ENCODE measurements at regions not wholly inside any gene's neighbourhood (a gene's known extent, or its start where the extent isn't known, plus 50 kb on each side); places are given as distances from the start of the nearest gene placed in this dataset.
"Not testable (repeated sequence)": the region's sequence is repeated elsewhere in the genome, so short reads cannot be mapped to it uniquely, and the experiment has no call there.

DNA sequence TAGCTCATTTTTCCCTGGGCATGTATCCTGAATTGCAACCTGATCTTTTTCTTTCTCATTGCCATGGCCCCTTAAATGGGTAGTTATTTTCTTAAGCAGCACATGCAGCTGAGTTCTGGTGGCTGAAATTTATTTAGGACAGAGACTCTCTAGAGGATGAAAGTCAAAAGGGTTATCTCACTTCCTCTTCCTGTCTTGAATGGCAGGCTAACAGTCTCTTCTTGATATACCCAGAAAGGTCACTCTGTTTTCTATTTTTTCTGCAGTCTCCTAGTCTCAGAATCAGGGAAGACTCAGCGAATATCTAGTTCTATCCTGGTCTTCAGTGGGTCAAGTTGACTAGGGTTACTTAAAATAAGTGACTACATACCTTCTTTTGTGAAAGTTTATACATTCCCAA, 243.3 kb downstream of the EPHA7 start:
- H3K27me3 Mint-ChIP-seq (ENCODE audit: low read depth in 3 of 3) = peaks cover 0 to 5% (median 3%) of the 10 kb centered on the region in 3 donors
- Histone ChIP-seq H3K4me2 (replicated peaks; ENCODE audit: extremely low read depth, low read length, poor library complexity, severe bottlenecking) (no peak overlapping the region), H3K9me3 (replicated peaks in 1 of 2; ENCODE audit: control insufficient read depth in 1 of 2, insufficient read depth in 1 of 2, low read length in 2 of 2) (no peaks in the 10 kb centered on the region), H3K4me3 (replicated peaks in 1 of 3; ENCODE audit: low read depth in 2 of 3, low read length in 3 of 3) (no peak overlapping the region), H4K20me1 (ENCODE audit: insufficient read depth, low read length) (no peaks in the 10 kb centered on the region), H3K27me3 (ENCODE audit: control insufficient read depth in 2 of 2, insufficient read depth in 2 of 2, low read length in 2 of 2) (no peaks in the 10 kb centered on the region), H3K79me2 (ENCODE audit: insufficient read depth, low read length) (no peaks in the 10 kb centered on the region), H3K9ac (ENCODE audit: insufficient read depth, low read length, poor library complexity, severe bottlenecking) (no peak overlapping the region), H3K4me1 (ENCODE audit: control insufficient read depth in 1 of 2, insufficient read depth in 2 of 2, low read length in 2 of 2) (no peaks in the 10 kb centered on the region), H3K27ac (ENCODE audit: low read depth in 1 of 2, low read length in 2 of 2) (no peak overlapping the region), H3K36me3 (replicated peaks in 1 of 2; ENCODE audit: control insufficient read depth in 1 of 2, insufficient read depth in 2 of 2, low read length in 2 of 2) (no peaks in the 10 kb centered on the region), H2AFZ (ENCODE audit: insufficient read depth, low read depth, low read length, poor library complexity, severe bottlenecking) (no peak overlapping the region)
- H3K36me3 Mint-ChIP-seq = no peaks in the 10 kb centered on the region
- intact Hi-C loops (cut with micrococcal nuclease) = no loop called here
- no peak for DNase-seq
- no peaks in the 10 kb centered on the region for H3K4me1 Mint-ChIP-seq
- WGBS (ENCODE audit: insufficient coverage) = no CpG with 5 or more reads among the region's 1 CpG
- TF ChIP-seq, protein P1, sequence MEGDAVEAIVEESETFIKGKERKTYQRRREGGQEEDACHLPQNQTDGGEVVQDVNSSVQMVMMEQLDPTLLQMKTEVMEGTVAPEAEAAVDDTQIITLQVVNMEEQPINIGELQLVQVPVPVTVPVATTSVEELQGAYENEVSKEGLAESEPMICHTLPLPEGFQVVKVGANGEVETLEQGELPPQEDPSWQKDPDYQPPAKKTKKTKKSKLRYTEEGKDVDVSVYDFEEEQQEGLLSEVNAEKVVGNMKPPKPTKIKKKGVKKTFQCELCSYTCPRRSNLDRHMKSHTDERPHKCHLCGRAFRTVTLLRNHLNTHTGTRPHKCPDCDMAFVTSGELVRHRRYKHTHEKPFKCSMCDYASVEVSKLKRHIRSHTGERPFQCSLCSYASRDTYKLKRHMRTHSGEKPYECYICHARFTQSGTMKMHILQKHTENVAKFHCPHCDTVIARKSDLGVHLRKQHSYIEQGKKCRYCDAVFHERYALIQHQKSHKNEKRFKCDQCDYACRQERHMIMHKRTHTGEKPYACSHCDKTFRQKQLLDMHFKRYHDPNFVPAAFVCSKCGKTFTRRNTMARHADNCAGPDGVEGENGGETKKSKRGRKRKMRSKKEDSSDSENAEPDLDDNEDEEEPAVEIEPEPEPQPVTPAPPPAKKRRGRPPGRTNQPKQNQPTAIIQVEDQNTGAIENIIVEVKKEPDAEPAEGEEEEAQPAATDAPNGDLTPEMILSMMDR (IDR thresholded peaks at IDR 0.05) = no peak
- no peak overlapping the region for H3K27ac Mint-ChIP-seq
- no peak overlapping the region for H3K4me3 Mint-ChIP-seq
- peaks cover 0 to 3% (median 0%) of the 10 kb centered on the region in 7 donors for H3K9me3 Mint-ChIP-seq

DNA sequence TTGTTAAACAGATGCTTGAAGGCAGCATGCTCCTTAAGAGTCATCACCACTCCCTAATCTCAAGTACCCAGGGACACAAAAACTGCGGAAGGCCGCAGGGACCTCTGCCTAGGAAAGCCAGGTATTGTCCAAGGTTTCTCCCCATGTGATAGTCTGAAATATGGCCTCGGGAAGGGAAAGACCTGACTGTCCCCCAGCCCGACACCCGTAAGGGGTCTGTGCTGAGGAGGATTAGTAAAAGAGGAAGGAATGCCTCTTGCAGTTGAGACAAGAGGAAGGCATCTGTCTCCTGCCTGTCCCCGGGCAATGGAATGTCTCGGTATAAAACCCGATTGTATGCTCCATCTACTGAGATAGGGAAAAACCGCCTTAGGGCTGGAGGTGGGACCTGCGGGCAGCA, 245.8 kb downstream of the EPHA7 start:
- H3K27me3 ChIP-seq (ENCODE audit: control insufficient read depth in 2 of 2, insufficient read depth in 2 of 2, low read length in 2 of 2); H4K20me1 ChIP-seq (ENCODE audit: insufficient read depth, low read length); intact Hi-C loops (cut with micrococcal nuclease); H3K4me2 ChIP-seq (replicated peaks; ENCODE audit: extremely low read depth, low read length, poor library complexity, severe bottlenecking); H3K27me3 Mint-ChIP-seq (ENCODE audit: low read depth in 3 of 3); H3K79me2 ChIP-seq (ENCODE audit: insufficient read depth, low read length); H3K9ac ChIP-seq (ENCODE audit: insufficient read depth, low read length, poor library complexity, severe bottlenecking); H3K36me3 Mint-ChIP-seq; H3K4me3 Mint-ChIP-seq; H3K4me3 ChIP-seq (replicated peaks in 1 of 3; ENCODE audit: low read depth in 2 of 3, low read length in 3 of 3); DNase-seq; H3K9me3 ChIP-seq (replicated peaks in 1 of 2; ENCODE audit: control insufficient read depth in 1 of 2, insufficient read depth in 1 of 2, low read length in 2 of 2); H3K27ac ChIP-seq (ENCODE audit: low read depth in 1 of 2, low read length in 2 of 2); H3K36me3 ChIP-seq (replicated peaks in 1 of 2; ENCODE audit: control insufficient read depth in 1 of 2, insufficient read depth in 2 of 2, low read length in 2 of 2); H2AFZ ChIP-seq (ENCODE audit: insufficient read depth, low read depth, low read length, poor library complexity, severe bottlenecking); H3K9me3 Mint-ChIP-seq; H3K4me1 ChIP-seq (ENCODE audit: control insufficient read depth in 1 of 2, insufficient read depth in 2 of 2, low read length in 2 of 2); H3K4me1 Mint-ChIP-seq; H3K27ac Mint-ChIP-seq: not testable (repeated sequence)
- 67% methylated on average over 3 of the region's 10 CpGs for WGBS (ENCODE audit: insufficient coverage)
